ENCODE measurements at regions not wholly inside any gene's neighbourhood (a gene's known extent, or its start where the extent isn't known, plus 50 kb on each side); places are given as distances from the start of the nearest gene placed in this dataset.

DNA sequence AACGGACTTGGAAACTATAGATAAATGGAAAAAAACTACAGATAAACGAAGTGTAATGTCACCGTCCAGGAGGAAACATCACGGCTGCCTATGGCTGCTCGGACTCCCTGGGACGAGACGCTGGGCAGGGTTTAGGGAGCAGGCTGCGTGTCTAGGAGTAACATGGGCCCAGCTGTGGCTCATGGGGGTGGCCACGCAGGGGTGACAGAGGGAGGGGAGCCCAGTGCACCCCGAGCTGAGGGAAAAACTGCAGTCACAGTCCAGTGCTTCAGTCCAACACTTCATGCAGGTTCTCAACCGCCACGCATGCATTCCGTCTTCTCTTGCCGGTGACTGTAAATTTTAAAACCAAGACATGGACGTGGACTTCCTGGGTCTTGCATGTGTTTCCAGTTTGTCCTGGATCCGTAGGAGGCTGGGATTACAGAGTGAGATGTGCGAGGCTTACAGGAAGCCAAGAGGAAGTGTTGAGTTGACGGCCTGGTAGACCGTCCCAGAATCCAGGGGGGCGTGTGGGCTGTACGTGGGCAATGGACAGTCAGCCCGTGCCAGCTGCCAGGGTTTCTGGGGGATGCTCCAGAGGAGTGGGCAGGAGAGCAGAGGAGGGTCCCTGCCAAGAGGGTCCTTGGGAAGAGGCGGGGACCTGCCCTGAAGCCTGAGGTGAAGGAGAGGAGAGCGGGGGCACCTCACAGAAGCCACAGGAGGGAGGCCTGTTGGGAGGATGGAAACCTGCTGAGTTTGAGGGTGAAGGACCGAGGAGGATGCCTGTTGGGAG lies 691.4 kb downstream of the BRD1 start:
- TF ChIP-seq, protein P1, sequence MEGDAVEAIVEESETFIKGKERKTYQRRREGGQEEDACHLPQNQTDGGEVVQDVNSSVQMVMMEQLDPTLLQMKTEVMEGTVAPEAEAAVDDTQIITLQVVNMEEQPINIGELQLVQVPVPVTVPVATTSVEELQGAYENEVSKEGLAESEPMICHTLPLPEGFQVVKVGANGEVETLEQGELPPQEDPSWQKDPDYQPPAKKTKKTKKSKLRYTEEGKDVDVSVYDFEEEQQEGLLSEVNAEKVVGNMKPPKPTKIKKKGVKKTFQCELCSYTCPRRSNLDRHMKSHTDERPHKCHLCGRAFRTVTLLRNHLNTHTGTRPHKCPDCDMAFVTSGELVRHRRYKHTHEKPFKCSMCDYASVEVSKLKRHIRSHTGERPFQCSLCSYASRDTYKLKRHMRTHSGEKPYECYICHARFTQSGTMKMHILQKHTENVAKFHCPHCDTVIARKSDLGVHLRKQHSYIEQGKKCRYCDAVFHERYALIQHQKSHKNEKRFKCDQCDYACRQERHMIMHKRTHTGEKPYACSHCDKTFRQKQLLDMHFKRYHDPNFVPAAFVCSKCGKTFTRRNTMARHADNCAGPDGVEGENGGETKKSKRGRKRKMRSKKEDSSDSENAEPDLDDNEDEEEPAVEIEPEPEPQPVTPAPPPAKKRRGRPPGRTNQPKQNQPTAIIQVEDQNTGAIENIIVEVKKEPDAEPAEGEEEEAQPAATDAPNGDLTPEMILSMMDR (IDR thresholded peaks at IDR 0.05; ENCODE audit: low read depth, low read length, poor library complexity, severe bottlenecking), result no peak
- no peak for TF ChIP-seq EZH2phosphoT487 (IDR thresholded peaks at IDR 0.05; ENCODE audit: borderline replicate concordance, low read length)
